Keratinocyte (primary cell): ENCODE measurements at regions not wholly inside any gene's neighbourhood (a gene's known extent, or its start where the extent isn't known, plus 50 kb on each side); places are given as distances from the start of the nearest gene placed in this dataset.

Experiments used
- DNase-seq: peaks from one replicate; pipeline ENCODE4 v3.0.0-alpha.2; 2011; ENCODE audit warnings: low read depth, missing footprints, low spot score
- FAIRE-seq: peaks from 2 replicates; lab custom pipeline; 2011; peaks lifted over from hg19 to GRCh38; lab: Jason Lieb, UNC
- H2AFZ ChIP-seq: 2 replicates; pipeline ENCODE4 v1.6.0; 2012; ENCODE audit warnings: low read length, control low read depth, inconsistent platforms; ENCODE audit not compliant: control insufficient read depth
- H3K27ac ChIP-seq: 2 replicates; pipeline ENCODE4 v1.5.1; 2011; ENCODE audit warnings: low read length; ENCODE audit not compliant: control insufficient read depth, insufficient read depth
- H3K27me3 ChIP-seq: 3 replicates; pipeline ENCODE4 v1.6.0; 2011; ENCODE audit warnings: low read length; ENCODE audit not compliant: control insufficient read depth, insufficient read depth; ENCODE audit errors: extremely low read depth
- H3K36me3 ChIP-seq, 2 experiments: 2 replicates in 1 of 2; 3 replicates in 1 of 2; pipeline ENCODE4 v1.5.1; 2011; ENCODE audit warnings: low read length in 2 of 2, mild to moderate bottlenecking in 1 of 2; ENCODE audit not compliant: control insufficient read depth in 2 of 2, insufficient read depth in 2 of 2; ENCODE audit errors: extremely low read depth in 1 of 2
- H3K4me1 ChIP-seq: 3 replicates; pipeline ENCODE4 v1.5.1; 2011; ENCODE audit warnings: low read length; ENCODE audit not compliant: control insufficient read depth, insufficient read depth; ENCODE audit errors: extremely low read depth
- H3K4me2 ChIP-seq: 3 replicates; pipeline ENCODE4 v1.6.0; 2011; ENCODE audit warnings: low read depth, low read length; ENCODE audit not compliant: control insufficient read depth, insufficient read depth; ENCODE audit errors: extremely low read depth
- H3K4me3 ChIP-seq, 3 experiments: fragments of 200-600 bp in 1 of 3; sonication (generic) in 1 of 3; 2 replicates in 2 of 3; 3 replicates in 1 of 3; pipeline ENCODE4 v1.5.1; 2011 to 2016; ENCODE audit warnings: low read length in 3 of 3, mild to moderate bottlenecking in 3 of 3, control low read depth in 2 of 3, inconsistent platforms in 1 of 3, low read depth in 1 of 3, mixed read lengths in 1 of 3, mixed run types in 1 of 3, moderate library complexity in 1 of 3; ENCODE audit not compliant: control insufficient read depth in 2 of 3, insufficient read depth in 2 of 3; ENCODE audit errors: extremely low read depth in 1 of 3
- H3K79me2 ChIP-seq: 2 replicates; pipeline ENCODE4 v1.6.0; 2012; ENCODE audit warnings: low read length; ENCODE audit not compliant: control insufficient read depth, insufficient read depth
- H3K9ac ChIP-seq: 3 replicates; pipeline ENCODE4 v1.6.0; 2011; ENCODE audit warnings: low read length; ENCODE audit not compliant: control insufficient read depth, insufficient read depth; ENCODE audit errors: extremely low read depth
- H3K9me1 ChIP-seq: 3 replicates; pipeline ENCODE4 v1.6.0; 2011; ENCODE audit warnings: low read length; ENCODE audit not compliant: control insufficient read depth, insufficient read depth; ENCODE audit errors: extremely low read depth
- H3K9me3 ChIP-seq: 2 replicates; pipeline ENCODE4 v1.5.1; 2012; ENCODE audit warnings: low read depth, low read length; ENCODE audit not compliant: control insufficient read depth
- H4K20me1 ChIP-seq: 3 replicates; pipeline ENCODE4 v1.6.0; 2011; ENCODE audit warnings: low read length; ENCODE audit not compliant: control insufficient read depth, insufficient read depth; ENCODE audit errors: extremely low read depth
- CTCF ChIP-seq, 3 experiments: IDR thresholded peaks in 1 of 3; conservative IDR thresholded peaks in 1 of 3; optimal IDR thresholded peaks in 1 of 3; 2 replicates in 2 of 3; 3 replicates in 1 of 3; pipeline versions ENCODE3 to v1.5.1; 2011; ENCODE audit warnings: low read length in 3 of 3, mild to moderate bottlenecking in 3 of 3, moderate library complexity in 2 of 3, control low read depth in 1 of 3, inconsistent platforms in 1 of 3; ENCODE audit not compliant: insufficient read depth in 2 of 3; ENCODE audit errors: extremely low read depth in 1 of 3
- EZH2 ChIP-seq: IDR thresholded peaks from one replicate; pipeline ENCODE4 v1.6.1; 2012; ENCODE audit warnings: inconsistent platforms, mild to moderate bottlenecking, low read length, moderate library complexity
- dilution Hi-C: fragments of 300-500 bp; cut with MboI; formaldehyde crosslinking; loops from one replicate; pipeline ENCODE4 v1.7.0; 2020; ENCODE audit warnings: low sequenced_read_pairs; ENCODE audit not compliant: extremely low pct_ligation_motif_present

DNA sequence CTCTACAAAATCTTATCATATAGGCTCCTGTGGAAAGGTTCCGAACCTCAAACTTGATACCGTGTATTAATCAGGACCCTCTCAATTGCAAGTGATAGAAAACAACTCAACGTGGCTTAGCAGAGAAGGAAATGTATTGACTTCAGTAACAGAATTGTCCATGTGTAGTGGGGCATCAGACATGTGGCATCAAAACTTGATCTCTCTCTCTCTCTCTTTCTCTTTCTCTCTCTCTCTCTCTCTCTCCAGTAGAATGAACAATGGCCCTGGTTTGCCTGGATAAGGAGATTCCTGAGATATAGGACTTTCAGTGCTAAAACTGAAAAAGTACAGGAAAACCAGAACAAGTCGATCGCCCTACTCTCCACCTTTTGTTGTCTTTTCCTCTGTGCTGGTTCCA is 168.2 kb downstream of the DRD1 start:
- no peak overlapping the region for H3K9ac ChIP-seq
- DNase-seq (no peak), FAIRE-seq (no peak)
- dilution Hi-C loops: no loop called here
- H3K27ac ChIP-seq: no peak overlapping the region
- no peaks in the 10 kb centered on the region for H4K20me1 ChIP-seq
- H3K9me1 ChIP-seq: no peaks in the 10 kb centered on the region
- no peaks in the 10 kb centered on the region for H3K36me3 ChIP-seq
- no peaks in the 10 kb centered on the region for H3K4me1 ChIP-seq
- TF ChIP-seq CTCF (optimal IDR thresholded peaks at IDR 0.05 in 1 of 3, IDR thresholded peaks at IDR 0.05 in 1 of 3, conservative IDR thresholded peaks at IDR 0.05 in 1 of 3; ENCODE audit: extremely low read depth in 1 of 3, insufficient read depth in 2 of 3, low read length in 3 of 3): no peak
- no peaks in the 10 kb centered on the region for H3K79me2 ChIP-seq
- H3K4me3 ChIP-seq: no peak overlapping the region
- no peaks in the 10 kb centered on the region for H3K9me3 ChIP-seq
- H3K27me3 ChIP-seq: no peaks in the 10 kb centered on the region
- H3K4me2 ChIP-seq: no peak overlapping the region
- no peak overlapping the region for H2AFZ ChIP-seq

- dilution Hi-C loops: no loop called here
- H3K27ac ChIP-seq: no peak overlapping the region
- H3K27me3 ChIP-seq: no peaks in the 10 kb centered on the region
- H3K79me2 ChIP-seq: no peaks in the 10 kb centered on the region
- no peak overlapping the region for H2AFZ ChIP-seq
- H3K4me1 ChIP-seq: no peaks in the 10 kb centered on the region
- no peak for TF ChIP-seq EZH2
- no peak for TF ChIP-seq CTCF (optimal IDR thresholded peaks at IDR 0.05 in 1 of 3, IDR thresholded peaks at IDR 0.05 in 1 of 3, conservative IDR thresholded peaks at IDR 0.05 in 1 of 3; ENCODE audit: extremely low read depth in 1 of 3, insufficient read depth in 2 of 3, low read length in 3 of 3)
- no peaks in the 10 kb centered on the region for H3K9me3 ChIP-seq
- no peak overlapping the region for H3K9ac ChIP-seq
- DNase-seq (no peak), FAIRE-seq (no peak)
- no peaks in the 10 kb centered on the region for H3K36me3 ChIP-seq
- no peak overlapping the region for H3K4me3 ChIP-seq
- H3K9me1 ChIP-seq: no peaks in the 10 kb centered on the region
- H3K4me2 ChIP-seq: no peak overlapping the region
- no peaks in the 10 kb centered on the region for H4K20me1 ChIP-seq
Observed at GRCh38 chr5:175275097-175275496, 168.9 kb downstream of the DRD1 start.
